ENCODE measurements at regions not wholly inside any gene's neighbourhood (a gene's known extent, or its start where the extent isn't known, plus 50 kb on each side); places are given as distances from the start of the nearest gene placed in this dataset.

GRCh38 chr19:30648866-30649862 is 277.0 kb downstream of the ZNF536 start:
- no peak for DNase-seq

GRCh38 chr19:30647891-30648720 is 275.9 kb downstream of the ZNF536 start:
- no peak for DNase-seq

- no peak for DNase-seq
These were observed 274.6 kb downstream of the ZNF536 start for GRCh38 chr19:30646806-30647205.

GRCh38 chr19:30645946-30646577 is 273.9 kb downstream of the ZNF536 start:
- no peak for DNase-seq

GRCh38 chr19:30640252-30640965 is 268.2 kb downstream of the ZNF536 start:
- DNase-seq = no peak

- DNase-seq = no peak
These were observed 266.7 kb downstream of the ZNF536 start for GRCh38 chr19:30638889-30639288.

GRCh38 chr19:30637926-30638325 is 265.7 kb downstream of the ZNF536 start:
- DNase-seq = no peak

GRCh38 chr19:30634996-30635975 is 263.1 kb downstream of the ZNF536 start:
- DNase-seq = no peak

- DNase-seq = no peak
These were observed 262.1 kb downstream of the ZNF536 start for GRCh38 chr19:30634131-30634830.

- DNase-seq = no peak
These were observed 258.8 kb downstream of the ZNF536 start for GRCh38 chr19:30631033-30631370.

GRCh38 chr19:30630289-30631032 is 258.3 kb downstream of the ZNF536 start:
- no peak for DNase-seq

GRCh38 chr19:30629086-30629485 is 256.9 kb downstream of the ZNF536 start:
- DNase-seq = no peak

GRCh38 chr19:30626626-30626966 is 254.4 kb downstream of the ZNF536 start:
- DNase-seq = no peak

GRCh38 chr19:30625947-30626625 is 253.9 kb downstream of the ZNF536 start:
- DNase-seq = no peak

GRCh38 chr19:30622276-30622675 is 250.1 kb downstream of the ZNF536 start:
- DNase-seq = no peak

GRCh38 chr19:30621326-30621920 is 249.2 kb downstream of the ZNF536 start:
- no peak for DNase-seq

GRCh38 chr19:30620354-30620753 is 248.2 kb downstream of the ZNF536 start:
- DNase-seq = no peak

GRCh38 chr19:30609656-30610270 is 237.6 kb downstream of the ZNF536 start:
- DNase-seq = no peak

- DNase-seq = no peak
These were observed 236.3 kb downstream of the ZNF536 start for GRCh38 chr19:30608471-30608870.

All from activated effector memory CD4-positive, alpha-beta T cell treated with anti-CD3 and anti-CD28 coated beads, Interleukin-2, amount 50 U/mL, for 16 hours (primary cell).